Mesenchymal stem cell (in vitro differentiated cells and primary cell): ENCODE measurements at regions not wholly inside any gene's neighbourhood (a gene's known extent, or its start where the extent isn't known, plus 50 kb on each side); places are given as distances from the start of the nearest gene placed in this dataset.
A peak's percentile ranks its signal among the peaks of the same experiment; 100 is the strongest.
"Not testable (repeated sequence)": the region's sequence is repeated elsewhere in the genome, so short reads cannot be mapped to it uniquely, and the experiment has no call there.

Experiments used
- DNase-seq: peaks from one replicate; pipeline ENCODE4 v3.0.0-alpha.2; 2013
- H2AFZ ChIP-seq: one replicate; pipeline ENCODE4 v1.6.1; 2013; ENCODE audit warnings: low read depth, mild to moderate bottlenecking, control low read depth, inconsistent platforms, low read length, moderate library complexity
- H2AK5ac ChIP-seq: 2 replicates; pipeline ENCODE4 v1.6.1; 2013; ENCODE audit warnings: low read length, moderate library complexity, mild to moderate bottlenecking, inconsistent platforms; ENCODE audit not compliant: severe bottlenecking
- H2BK120ac ChIP-seq: one replicate; pipeline ENCODE4 v1.6.1; 2013; ENCODE audit warnings: low read depth, mild to moderate bottlenecking, inconsistent platforms, low read length, moderate library complexity
- H2BK12ac ChIP-seq, 2 experiments: one replicate each; pipeline ENCODE4 v1.6.1; 2013; ENCODE audit warnings: inconsistent platforms in 2 of 2, low read length in 2 of 2, mild to moderate bottlenecking in 2 of 2, moderate library complexity in 2 of 2, control low read depth in 1 of 2
- H2BK15ac ChIP-seq: one replicate; pipeline ENCODE4 v1.6.1; 2013; ENCODE audit warnings: mild to moderate bottlenecking, low read depth, inconsistent platforms; ENCODE audit not compliant: poor library complexity, severe bottlenecking
- H2BK5ac ChIP-seq: 2 replicates; pipeline ENCODE4 v1.6.1; 2013; ENCODE audit warnings: low read depth, mild to moderate bottlenecking, low read length, control low read depth, inconsistent platforms; ENCODE audit not compliant: poor library complexity, severe bottlenecking
- H3K14ac ChIP-seq, 2 experiments: one replicate each; pipeline ENCODE4 v1.6.1; 2013; ENCODE audit warnings: inconsistent platforms in 2 of 2, low read length in 2 of 2, control low read depth in 1 of 2, mild to moderate bottlenecking in 1 of 2, moderate library complexity in 1 of 2
- H3K18ac ChIP-seq, 2 experiments: one replicate each; pipeline ENCODE4 v1.6.1; 2013; ENCODE audit warnings: inconsistent platforms in 2 of 2, low read length in 2 of 2, control low read depth in 1 of 2, low read depth in 1 of 2, mild to moderate bottlenecking in 1 of 2
- H3K23ac ChIP-seq, 2 experiments: one replicate each; pipeline ENCODE4 v1.6.1; 2013; ENCODE audit warnings: inconsistent platforms in 2 of 2, low read length in 2 of 2, mild to moderate bottlenecking in 2 of 2, moderate library complexity in 2 of 2, control low read depth in 1 of 2
- H3K27ac ChIP-seq: 2 replicates; pipeline ENCODE4 v1.5.1; 2013; ENCODE audit warnings: mild to moderate bottlenecking, moderate library complexity, low read length, control low read depth, inconsistent platforms; ENCODE audit not compliant: poor library complexity, severe bottlenecking
- H3K27me3 ChIP-seq, 2 experiments: 2 replicates each; pipeline versions ENCODE4 v1.6.1 to v1.7.0; 2013; ENCODE audit warnings: low read length in 2 of 2, mild to moderate bottlenecking in 2 of 2, moderate library complexity in 2 of 2, control low read depth in 1 of 2, inconsistent platforms in 1 of 2; ENCODE audit not compliant: control insufficient read depth in 1 of 2, insufficient read depth in 1 of 2
- H3K36me3 ChIP-seq, 2 experiments: 2 replicates each; pipeline versions ENCODE4 v1.6.1 to v1.7.0; 2013; ENCODE audit warnings: low read length in 2 of 2, control low read depth in 1 of 2, inconsistent platforms in 1 of 2, low read depth in 1 of 2, mild to moderate bottlenecking in 1 of 2; ENCODE audit not compliant: insufficient read depth in 2 of 2, control insufficient read depth in 1 of 2
- H3K4ac ChIP-seq, 2 experiments: one replicate each; pipeline ENCODE4 v1.6.1; 2013; ENCODE audit warnings: inconsistent platforms in 2 of 2, low read length in 2 of 2, mild to moderate bottlenecking in 2 of 2, moderate library complexity in 2 of 2, control low read depth in 1 of 2, low read depth in 1 of 2
- H3K4me1 ChIP-seq: 2 replicates; pipeline ENCODE4 v1.6.1; 2013; ENCODE audit warnings: low read depth, low read length, control low read depth; ENCODE audit not compliant: control insufficient read depth, insufficient read depth
- H3K4me2 ChIP-seq: 2 replicates; pipeline ENCODE4 v1.6.1; 2013; ENCODE audit warnings: low read length, mild to moderate bottlenecking, inconsistent platforms; ENCODE audit not compliant: poor library complexity, severe bottlenecking
- H3K4me3 ChIP-seq, 2 experiments: 2 replicates each; pipeline versions ENCODE4 v1.5.1 to v1.7.0; 2013; ENCODE audit warnings: low read length in 2 of 2, mild to moderate bottlenecking in 2 of 2, control low read depth in 1 of 2, low read depth in 1 of 2; ENCODE audit not compliant: insufficient read depth in 1 of 2
- H3K79me1 ChIP-seq: replicated peaks from 2 replicates; pipeline ENCODE4 v1.6.1; 2013; ENCODE audit warnings: mild to moderate bottlenecking, control low read depth, low read length, inconsistent platforms; ENCODE audit not compliant: poor library complexity, severe bottlenecking
- H3K9ac ChIP-seq: 2 replicates; pipeline ENCODE4 v1.7.0; 2013; ENCODE audit warnings: mild to moderate bottlenecking, low read length, moderate library complexity
- H3K9me3 ChIP-seq: 2 replicates; pipeline ENCODE4 v1.7.0; 2013; ENCODE audit warnings: mild to moderate bottlenecking, low read length; ENCODE audit not compliant: control insufficient read depth
- H4K8ac ChIP-seq: one replicate; pipeline ENCODE4 v1.6.1; 2013; ENCODE audit warnings: inconsistent platforms, mild to moderate bottlenecking, low read length, moderate library complexity
- H4K91ac ChIP-seq: one replicate; pipeline ENCODE4 v1.6.1; 2013; ENCODE audit warnings: mild to moderate bottlenecking, low read length, inconsistent platforms
- WGBS: methylation state at CpG from one replicate; pipeline ENCODE4 v1.1.7; 2013; ENCODE audit warnings: mixed read lengths; 5-methylcytosine and 5-hydroxymethylcytosine counted together

DNA sequence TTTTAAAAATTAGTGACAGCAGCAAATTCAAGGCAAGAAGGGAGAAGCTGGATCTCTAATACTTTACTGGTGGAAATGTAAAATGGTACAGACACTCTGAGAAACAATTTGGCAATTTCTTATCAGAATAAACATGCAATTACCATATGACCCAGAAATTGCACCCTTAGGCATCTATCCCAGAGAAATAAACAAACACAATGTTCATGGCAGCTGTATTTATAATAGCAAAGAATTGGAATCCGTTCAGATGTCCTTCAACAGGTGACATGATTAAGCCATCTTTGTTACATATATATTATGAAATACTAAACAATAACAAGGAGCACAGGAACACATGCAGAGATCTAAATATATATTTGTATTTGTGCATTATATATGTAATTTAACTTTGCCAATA lies 756.5 kb downstream of the SLITRK1 start:
- no peak overlapping the region for H3K14ac ChIP-seq
- no peak overlapping the region for H2BK12ac ChIP-seq
- no peak overlapping the region for H4K8ac ChIP-seq
- no peak overlapping the region for H3K27ac ChIP-seq
- no peak overlapping the region for H3K4ac ChIP-seq
- H3K9me3 ChIP-seq = no peaks in the 10 kb centered on the region
- no peak overlapping the region for H2AK5ac ChIP-seq
- no peak overlapping the region for H4K91ac ChIP-seq
- no peaks in the 10 kb centered on the region for H3K4me1 ChIP-seq
- H3K23ac ChIP-seq = no peak overlapping the region
- no peaks in the 10 kb centered on the region for H3K27me3 ChIP-seq
- WGBS = no CpG with 5 or more reads among the region's 1 CpG
- no peak overlapping the region for H3K9ac ChIP-seq
- H3K4me3 ChIP-seq = no peak overlapping the region
- H2BK120ac ChIP-seq = no peak overlapping the region
- H3K36me3 ChIP-seq = no peaks in the 10 kb centered on the region
- no peak overlapping the region for H2BK5ac ChIP-seq
- no peak overlapping the region for H3K18ac ChIP-seq
- no peak overlapping the region for H2BK15ac ChIP-seq
- DNase-seq = no peak
- no peak overlapping the region for H3K4me2 ChIP-seq
- no peaks in the 10 kb centered on the region for H3K79me1 ChIP-seq
- no peak overlapping the region for H2AFZ ChIP-seq

DNA sequence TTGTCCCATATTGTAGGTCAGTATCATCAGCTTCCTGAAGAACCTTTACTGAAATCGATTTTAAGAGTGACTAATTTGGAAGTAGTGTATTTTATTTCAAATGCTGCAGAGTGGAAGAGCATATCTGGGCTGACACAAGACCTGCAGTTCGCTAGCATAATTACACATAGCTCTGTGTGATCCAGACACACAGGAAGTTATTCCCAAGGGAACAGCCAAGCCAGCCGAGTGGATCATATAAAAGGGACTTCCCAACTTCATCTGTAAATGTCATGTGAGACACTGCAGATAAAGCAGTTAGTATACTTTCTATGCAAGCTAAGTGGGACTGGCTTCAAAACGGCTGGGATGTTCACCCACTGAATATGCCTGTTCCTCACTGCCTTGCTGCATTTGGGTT lies 760.4 kb downstream of the SLITRK1 start:
- WGBS = 50% methylated on average over 4 of the region's 4 CpGs
- Histone ChIP-seq H3K79me1 (no peaks in the 10 kb centered on the region), H3K23ac (no peak overlapping the region), H3K9ac (no peak overlapping the region), H3K9me3 (no peaks in the 10 kb centered on the region), H2AK5ac (no peak overlapping the region), H2BK12ac (no peak overlapping the region), H3K27ac (no peak overlapping the region), H2BK5ac (no peak overlapping the region), H2BK15ac (no peak overlapping the region), H3K18ac (no peak overlapping the region), H4K91ac (no peak overlapping the region), H3K4me2 (no peak overlapping the region), H2AFZ (no peak overlapping the region), H3K36me3 (no peaks in the 10 kb centered on the region), H4K8ac (peak overlapping the region; percentile 13), H3K4me3 (no peak overlapping the region), H3K27me3 (no peaks in the 10 kb centered on the region), H3K14ac (no peak overlapping the region), H2BK120ac (no peak overlapping the region), H3K4me1 (no peaks in the 10 kb centered on the region), H3K4ac (no peak overlapping the region)
- peak; percentile 43 for DNase-seq

DNA sequence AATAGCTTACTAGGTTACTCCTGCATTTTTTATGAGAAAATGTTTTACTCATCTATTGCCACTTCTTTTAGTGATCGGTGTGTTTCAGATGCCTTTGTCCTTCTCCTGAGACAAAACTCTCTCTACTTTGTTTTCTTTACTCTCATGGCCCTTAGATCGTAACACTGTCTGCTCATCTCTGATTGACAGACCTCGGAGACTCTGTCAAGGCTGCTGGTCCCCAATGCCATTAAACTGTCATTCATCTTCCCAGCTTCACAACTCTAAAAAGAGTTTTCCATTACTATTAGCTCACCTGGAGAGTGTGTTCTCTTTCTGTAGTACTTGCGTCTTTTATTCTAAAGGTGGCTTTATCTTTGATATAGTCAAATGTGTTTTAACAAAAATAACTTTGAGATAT lies 765.2 kb downstream of the SLITRK1 start:
- no peak overlapping the region for H2AFZ ChIP-seq
- no peak for DNase-seq
- H3K4me2 ChIP-seq = no peak overlapping the region
- no peak overlapping the region for H3K9ac ChIP-seq
- no peaks in the 10 kb centered on the region for H3K4me1 ChIP-seq
- H3K27ac ChIP-seq = peak overlapping the region; percentile 4
- H2BK12ac ChIP-seq = no peak overlapping the region
- no peaks in the 10 kb centered on the region for H3K9me3 ChIP-seq
- no peak overlapping the region for H2AK5ac ChIP-seq
- H3K4me3 ChIP-seq = no peak overlapping the region
- no peak overlapping the region for H2BK120ac ChIP-seq
- WGBS = 86% methylated on average over 3 of the region's 4 CpGs
- H2BK15ac ChIP-seq = no peak overlapping the region
- H3K27me3 ChIP-seq = no peaks in the 10 kb centered on the region
- H2BK5ac ChIP-seq = no peak overlapping the region
- no peaks in the 10 kb centered on the region for H3K79me1 ChIP-seq
- H3K4ac ChIP-seq = no peak overlapping the region
- no peak overlapping the region for H3K14ac ChIP-seq
- no peak overlapping the region for H4K8ac ChIP-seq
- H3K36me3 ChIP-seq = no peaks in the 10 kb centered on the region
- no peak overlapping the region for H4K91ac ChIP-seq
- H3K23ac ChIP-seq = no peak overlapping the region
- no peak overlapping the region for H3K18ac ChIP-seq

DNA sequence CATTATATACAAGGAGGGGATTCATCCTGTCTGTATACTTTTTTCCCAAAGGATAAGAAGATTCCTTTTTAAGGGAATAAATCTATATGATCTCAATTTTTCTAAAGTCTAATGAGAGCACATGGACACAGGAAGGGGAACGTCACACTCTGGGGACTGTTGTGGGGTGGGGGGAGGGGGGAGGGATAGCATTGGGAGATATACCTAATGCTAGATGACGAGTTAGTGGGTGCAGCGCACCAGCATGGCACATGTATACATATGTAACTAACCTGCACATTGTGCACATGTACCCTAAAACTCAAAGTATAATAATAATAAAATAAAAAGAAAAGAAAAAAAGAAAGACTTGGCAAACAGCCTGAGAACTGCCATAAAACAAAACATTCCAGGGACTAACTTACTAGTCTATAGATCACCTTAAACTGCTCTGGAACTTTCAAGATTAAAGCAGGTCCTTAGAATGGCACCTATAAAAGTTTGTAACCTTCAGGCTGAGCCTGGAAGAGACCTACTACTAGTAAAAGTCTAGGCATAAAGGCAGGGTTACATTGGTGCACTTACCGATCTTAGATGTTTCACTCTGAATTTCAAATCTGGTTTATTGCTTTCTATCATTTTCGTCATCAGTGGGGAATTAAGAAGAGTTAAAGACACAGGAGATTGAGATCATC lies 780.6 kb downstream of the SLITRK1 start:
- not testable (repeated sequence) for H2AK5ac ChIP-seq, H2BK12ac ChIP-seq, H4K8ac ChIP-seq, H3K9ac ChIP-seq, H3K4me1 ChIP-seq, H3K27me3 ChIP-seq, H3K9me3 ChIP-seq, H3K36me3 ChIP-seq, H2BK15ac ChIP-seq, DNase-seq, H3K27ac ChIP-seq, H3K18ac ChIP-seq, H3K23ac ChIP-seq, H4K91ac ChIP-seq, H3K4me3 ChIP-seq, H3K14ac ChIP-seq, H3K4me2 ChIP-seq, H3K4ac ChIP-seq, H2BK120ac ChIP-seq, H2AFZ ChIP-seq, H3K79me1 ChIP-seq, H2BK5ac ChIP-seq
- WGBS = 89% methylated on average over 2 of the region's 5 CpGs
